ENCODE measurements at regions not wholly inside any gene's neighbourhood (a gene's known extent, or its start where the extent isn't known, plus 50 kb on each side); places are given as distances from the start of the nearest gene placed in this dataset.

- Histone ChIP-seq H3K9me3 (ENCODE audit: control insufficient read depth, low read depth, low read length) (no peaks in the 10 kb centered on the region), H3K4me2 (ENCODE audit: control insufficient read depth, extremely low read depth, insufficient read depth, low read depth, low read length) (no peak overlapping the region), H3K4me1 (ENCODE audit: control insufficient read depth, extremely low read depth, insufficient read depth, low read length) (peaks cover 5% of the 10 kb centered on the region), H3K9ac (ENCODE audit: control insufficient read depth, extremely low read depth, insufficient read depth, low read length) (no peak overlapping the region), H3K27ac (ENCODE audit: control insufficient read depth, insufficient read depth, low read length) (no peak overlapping the region), H3K27me3 (ENCODE audit: control insufficient read depth, extremely low read depth, insufficient read depth, low read length) (no peaks in the 10 kb centered on the region), H3K36me3 (ENCODE audit: control insufficient read depth in 2 of 2, extremely low read depth in 1 of 2, insufficient read depth in 2 of 2, low read length in 2 of 2) (no peaks in the 10 kb centered on the region), H4K20me1 (ENCODE audit: control insufficient read depth, extremely low read depth, insufficient read depth, low read length) (no peaks in the 10 kb centered on the region), H3K4me3 (ENCODE audit: control insufficient read depth in 2 of 3, extremely low read depth in 1 of 3, insufficient read depth in 2 of 3, low read depth in 1 of 3, low read length in 3 of 3) (no peak overlapping the region), H3K9me1 (ENCODE audit: control insufficient read depth, extremely low read depth, insufficient read depth, low read length) (no peaks in the 10 kb centered on the region), H2AFZ (ENCODE audit: control insufficient read depth, low read length) (no peak overlapping the region), H3K79me2 (ENCODE audit: control insufficient read depth, insufficient read depth, low read length) (no peaks in the 10 kb centered on the region)
- dilution Hi-C loops (cut with MboI; ENCODE audit: extremely low pct_ligation_motif_present, low sequenced_read_pairs): no loop called here
- no peak for FAIRE-seq
- DNase-seq (ENCODE audit: low read depth, low spot score): no peak
- TF ChIP-seq EZH2 (IDR thresholded peaks at IDR 0.05; ENCODE audit: low read length) (no peak), CTCF (optimal IDR thresholded peaks at IDR 0.05 in 1 of 3, IDR thresholded peaks at IDR 0.05 in 1 of 3, conservative IDR thresholded peaks at IDR 0.05 in 1 of 3; ENCODE audit: extremely low read depth in 1 of 3, insufficient read depth in 2 of 3, low read length in 3 of 3) (no peak)
Measured at GRCh38 chr3:77967621-77968020, 927.7 kb downstream of the ROBO2 start.

GRCh38 chr3:77976079-77976478, 936.2 kb downstream of the ROBO2 start:
- no peak overlapping the region for H3K4me3 ChIP-seq (ENCODE audit: control insufficient read depth in 2 of 3, extremely low read depth in 1 of 3, insufficient read depth in 2 of 3, low read depth in 1 of 3, low read length in 3 of 3)
- H2AFZ ChIP-seq (ENCODE audit: control insufficient read depth, low read length): no peak overlapping the region
- H3K79me2 ChIP-seq (ENCODE audit: control insufficient read depth, insufficient read depth, low read length): no peaks in the 10 kb centered on the region
- H3K27ac ChIP-seq (ENCODE audit: control insufficient read depth, insufficient read depth, low read length): no peak overlapping the region
- H4K20me1 ChIP-seq (ENCODE audit: control insufficient read depth, extremely low read depth, insufficient read depth, low read length): no peaks in the 10 kb centered on the region
- DNase-seq (ENCODE audit: low read depth, low spot score) (no peak), FAIRE-seq (no peak)
- no peaks in the 10 kb centered on the region for H3K36me3 ChIP-seq (ENCODE audit: control insufficient read depth in 2 of 2, extremely low read depth in 1 of 2, insufficient read depth in 2 of 2, low read length in 2 of 2)
- H3K4me1 ChIP-seq (ENCODE audit: control insufficient read depth, extremely low read depth, insufficient read depth, low read length): no peaks in the 10 kb centered on the region
- no peak overlapping the region for H3K4me2 ChIP-seq (ENCODE audit: control insufficient read depth, extremely low read depth, insufficient read depth, low read depth, low read length)
- dilution Hi-C loops (cut with MboI; ENCODE audit: extremely low pct_ligation_motif_present, low sequenced_read_pairs): no loop called here
- H3K9me1 ChIP-seq (ENCODE audit: control insufficient read depth, extremely low read depth, insufficient read depth, low read length): no peaks in the 10 kb centered on the region
- no peaks in the 10 kb centered on the region for H3K27me3 ChIP-seq (ENCODE audit: control insufficient read depth, extremely low read depth, insufficient read depth, low read length)
- no peaks in the 10 kb centered on the region for H3K9me3 ChIP-seq (ENCODE audit: control insufficient read depth, low read depth, low read length)
- H3K9ac ChIP-seq (ENCODE audit: control insufficient read depth, extremely low read depth, insufficient read depth, low read length): no peak overlapping the region
- TF ChIP-seq EZH2 (IDR thresholded peaks at IDR 0.05; ENCODE audit: low read length): no peak
- no peak for TF ChIP-seq CTCF (optimal IDR thresholded peaks at IDR 0.05 in 1 of 3, IDR thresholded peaks at IDR 0.05 in 1 of 3, conservative IDR thresholded peaks at IDR 0.05 in 1 of 3; ENCODE audit: extremely low read depth in 1 of 3, insufficient read depth in 2 of 3, low read length in 3 of 3)

Measured in keratinocyte (primary cell).